HG03045 (cell line): ENCODE measurements at regions not wholly inside any gene's neighbourhood (a gene's known extent, or its start where the extent isn't known, plus 50 kb on each side); places are given as distances from the start of the nearest gene placed in this dataset.

Experiments used
- ATAC-seq: cut with Tn5 transposase; IDR thresholded peaks from one replicate; pipeline ENCODE4 v1.9.1; 2021; ENCODE audit warnings: mild to moderate bottlenecking, moderate library complexity; ENCODE audit not compliant: unreplicated experiment

DNA sequence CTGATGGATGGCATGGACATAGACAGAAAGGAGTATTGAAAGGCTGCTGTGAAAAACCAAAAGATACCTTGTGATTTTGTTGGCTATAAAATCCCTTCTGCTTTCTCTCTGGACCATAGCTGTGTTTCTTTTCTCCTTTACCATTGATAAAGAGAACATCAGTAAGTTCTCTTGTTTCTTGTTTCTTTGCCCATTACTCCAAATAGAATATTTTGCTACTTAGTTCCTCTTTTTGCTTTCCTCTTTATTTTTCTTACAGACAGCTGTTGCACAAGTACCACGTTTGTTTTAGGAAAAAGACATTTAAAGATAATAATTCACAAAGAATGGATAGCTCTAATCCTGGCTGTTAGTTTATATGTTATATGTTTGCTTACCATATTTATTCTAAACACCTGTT is 1129.2 kb downstream of the DTWD2 start:
- no peak for ATAC-seq

DNA sequence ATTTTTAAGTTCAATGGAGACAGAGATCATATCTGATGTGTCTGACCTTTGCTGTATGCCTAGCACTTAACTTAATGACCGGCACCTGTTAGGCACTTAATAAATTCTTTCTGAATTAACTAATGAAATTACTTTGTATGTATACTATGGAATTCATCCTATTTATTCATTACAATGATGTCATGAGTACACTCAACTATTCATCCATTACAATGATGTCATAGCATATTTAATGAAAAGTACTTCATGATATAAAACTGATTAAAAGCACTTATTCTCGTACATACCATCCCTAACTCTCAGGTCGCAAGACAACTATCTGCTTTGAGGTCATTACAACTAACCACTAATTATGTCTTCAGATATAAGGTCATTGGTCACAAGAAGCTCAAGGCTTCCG is 1131.6 kb downstream of the DTWD2 start:
- ATAC-seq: no peak

DNA sequence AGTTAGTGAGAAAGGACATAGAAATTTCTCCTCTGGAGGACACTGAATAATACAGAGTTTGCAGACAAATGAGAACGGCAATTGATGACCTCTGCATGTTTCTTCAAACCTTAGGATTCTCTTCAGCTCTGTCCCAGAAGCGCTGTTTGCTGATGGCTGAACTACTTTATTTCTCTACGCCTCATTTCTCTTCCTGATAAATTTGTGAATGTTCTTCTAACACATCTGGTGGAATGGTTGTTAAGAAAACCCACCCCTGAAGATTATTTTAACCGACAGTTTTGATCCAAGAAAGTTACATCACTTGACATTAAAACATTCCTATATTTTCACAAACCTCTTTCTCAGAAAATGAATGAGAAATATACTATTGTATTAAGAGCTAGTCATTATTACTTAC is 1150.6 kb downstream of the DTWD2 start:
- no peak for ATAC-seq

DNA sequence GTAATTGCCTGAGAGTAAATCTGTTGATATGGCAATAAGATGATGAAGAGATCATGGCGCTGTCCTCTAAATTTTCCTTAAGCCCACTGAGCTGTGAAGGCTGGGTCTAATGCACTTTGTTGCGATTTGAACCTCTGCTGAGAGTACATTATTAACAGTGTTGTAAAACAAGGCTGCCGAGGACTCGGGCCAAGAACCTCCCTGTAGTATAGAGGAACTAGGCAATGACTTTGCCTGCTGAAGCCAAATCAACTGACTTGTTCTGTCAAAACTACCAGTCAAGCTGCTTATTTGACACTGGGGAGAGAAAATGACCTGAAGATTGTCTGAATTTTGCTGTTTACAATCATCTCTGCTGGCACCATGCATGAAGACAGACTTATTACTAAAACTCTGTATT is 1154.7 kb downstream of the DTWD2 start:
- ATAC-seq: no peak

DNA sequence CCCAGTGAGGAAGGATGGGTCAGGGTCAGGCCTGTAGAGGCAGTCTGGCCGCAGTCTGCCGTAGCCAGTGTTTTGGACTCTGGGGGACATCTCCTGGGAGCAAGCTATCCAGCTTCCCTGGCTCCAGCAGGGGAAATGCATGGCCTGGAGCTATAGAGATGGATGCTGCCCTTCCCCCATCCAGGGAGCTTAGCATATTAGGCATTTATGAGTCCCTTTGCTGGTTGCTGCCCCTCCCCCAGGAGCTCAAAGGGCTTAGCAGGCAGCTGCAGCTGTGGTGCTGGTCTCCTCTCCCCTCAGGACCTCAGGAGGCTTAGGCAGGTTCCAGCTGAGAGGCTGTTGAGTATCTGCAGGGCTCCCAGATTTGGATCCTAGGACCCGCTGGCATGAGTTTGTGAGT is 1158.7 kb downstream of the DTWD2 start:
- no peak for ATAC-seq

DNA sequence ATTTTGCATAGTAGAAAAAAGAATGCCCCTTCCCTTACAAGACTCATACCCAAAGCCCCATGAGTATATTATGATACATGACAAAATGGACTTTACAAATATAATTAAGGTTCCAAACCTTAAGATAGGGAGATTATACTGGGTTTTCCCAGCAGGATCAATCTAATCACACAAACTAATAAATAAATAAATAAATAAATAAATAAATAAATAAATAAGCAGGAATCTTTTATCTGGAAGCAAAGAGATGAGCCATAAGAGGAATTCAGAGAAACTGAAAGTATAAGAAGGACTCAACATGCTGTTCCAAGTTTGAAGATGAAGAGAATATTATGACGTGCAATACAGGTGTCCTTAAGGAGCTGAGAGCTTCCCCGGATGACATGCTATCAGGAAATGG is 1174.5 kb downstream of the DTWD2 start:
- no peak for ATAC-seq

DNA sequence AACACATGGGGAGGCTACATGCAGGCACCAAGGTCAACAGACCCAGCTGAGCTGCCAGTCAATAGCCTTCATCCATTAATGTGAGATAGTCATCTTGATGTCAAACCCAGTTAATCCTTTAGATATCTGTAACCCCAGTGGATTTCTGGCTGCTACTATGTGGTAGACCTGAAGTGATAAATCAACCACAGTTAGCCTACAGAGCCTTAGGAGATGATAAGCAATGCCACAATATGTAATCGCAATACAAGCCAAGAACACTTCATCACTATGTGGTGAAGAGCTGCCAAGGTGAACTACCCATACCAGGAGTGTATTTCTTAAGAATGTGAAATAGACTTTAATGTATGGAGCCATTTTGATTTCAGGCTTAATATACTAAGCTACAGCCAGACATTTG is 1175.5 kb downstream of the DTWD2 start:
- ATAC-seq: no peak

DNA sequence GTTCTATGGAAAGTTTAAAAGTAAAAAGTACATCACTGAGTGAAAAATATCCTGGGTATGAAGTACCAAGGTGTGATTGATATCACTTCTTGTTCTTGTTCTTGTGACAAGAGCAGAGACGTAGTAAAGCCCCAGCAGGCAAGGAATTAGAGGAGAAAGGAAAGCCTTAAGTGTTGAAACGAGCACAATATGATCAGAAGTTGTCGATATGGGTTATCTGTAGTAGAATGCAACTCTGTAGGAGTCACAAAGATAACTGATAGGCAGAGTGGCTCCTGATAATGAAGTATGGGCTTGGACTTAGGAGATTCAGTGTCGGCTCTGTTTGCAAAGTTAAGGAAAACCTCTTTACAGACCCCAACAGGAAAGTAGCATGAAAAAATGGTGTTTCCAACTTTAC is 1179.1 kb downstream of the DTWD2 start:
- ATAC-seq: no peak

DNA sequence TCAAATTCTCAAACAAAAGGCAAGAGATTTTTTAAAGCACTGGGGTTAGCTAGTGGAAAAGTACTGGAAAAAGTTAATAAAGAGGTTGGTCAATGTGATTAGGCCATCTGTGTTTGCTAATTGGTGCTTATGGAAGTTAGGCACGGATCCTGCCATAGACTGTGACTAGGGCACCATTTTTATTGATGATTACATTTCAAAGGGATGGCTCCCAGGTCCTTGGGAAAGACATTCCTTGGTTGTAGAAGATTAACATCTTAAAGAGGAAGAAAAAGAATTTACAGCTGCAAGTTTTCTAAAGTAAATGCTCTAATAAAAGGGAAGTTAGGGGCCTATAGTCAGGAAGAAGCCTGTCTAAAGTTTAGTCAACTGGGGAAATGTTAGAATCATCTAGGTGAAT is 1183.3 kb downstream of the DTWD2 start:
- no peak for ATAC-seq

DNA sequence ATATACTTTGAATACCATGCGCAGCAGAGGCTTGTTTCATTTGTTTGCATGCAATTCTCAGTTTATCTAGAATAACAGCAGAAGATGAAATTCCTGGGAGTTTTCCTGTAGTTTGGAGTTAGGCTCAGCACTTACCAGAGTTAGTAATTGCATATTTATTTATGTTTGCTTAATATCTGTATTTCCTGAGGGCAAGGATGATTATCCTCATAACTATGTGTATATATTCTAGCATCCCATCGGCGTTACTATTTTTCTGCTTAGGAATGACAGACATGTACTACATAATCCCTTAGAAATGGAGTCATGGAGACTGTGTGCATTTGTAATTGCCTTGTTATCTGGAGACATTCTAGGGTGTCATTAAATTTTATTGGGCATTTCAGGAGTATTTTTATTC is 1184.8 kb downstream of the DTWD2 start:
- ATAC-seq: no peak

DNA sequence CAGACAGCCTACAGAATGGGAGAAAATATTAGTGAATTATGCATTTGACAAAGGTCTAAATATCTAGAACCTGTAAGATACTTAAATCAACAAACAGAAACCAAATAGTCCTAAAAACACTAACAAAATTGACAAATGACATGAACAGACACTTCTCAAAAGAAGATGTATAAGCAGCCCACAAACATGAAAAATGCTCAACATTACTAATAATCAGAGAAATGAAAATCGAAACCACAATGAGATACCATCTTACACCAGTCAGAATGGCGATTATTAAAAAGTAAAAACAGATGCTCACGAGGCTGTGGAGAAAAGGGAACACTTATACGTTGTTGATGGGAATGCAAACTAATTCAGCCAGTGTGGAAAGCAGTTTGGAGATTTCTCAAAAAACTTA is 1186.8 kb downstream of the DTWD2 start:
- no peak for ATAC-seq

DNA sequence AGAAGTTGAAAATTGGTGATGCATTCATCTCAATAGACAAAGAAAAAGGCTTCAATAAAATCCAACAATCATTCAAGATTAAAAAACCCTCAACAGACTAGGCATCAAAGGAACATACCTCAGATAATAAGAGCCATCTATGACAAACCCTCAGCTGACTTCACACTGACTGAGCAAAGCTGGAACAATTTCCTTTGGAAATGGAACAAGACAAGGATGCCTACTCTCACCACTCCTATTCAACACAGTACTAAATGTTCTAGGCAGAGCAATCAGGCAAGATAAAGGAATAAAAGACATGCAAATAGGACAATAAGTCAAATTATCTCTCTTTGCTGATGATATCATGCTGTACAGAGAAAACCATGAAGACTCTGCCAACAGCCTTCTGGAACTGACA is 1188.1 kb downstream of the DTWD2 start:
- ATAC-seq: no peak

DNA sequence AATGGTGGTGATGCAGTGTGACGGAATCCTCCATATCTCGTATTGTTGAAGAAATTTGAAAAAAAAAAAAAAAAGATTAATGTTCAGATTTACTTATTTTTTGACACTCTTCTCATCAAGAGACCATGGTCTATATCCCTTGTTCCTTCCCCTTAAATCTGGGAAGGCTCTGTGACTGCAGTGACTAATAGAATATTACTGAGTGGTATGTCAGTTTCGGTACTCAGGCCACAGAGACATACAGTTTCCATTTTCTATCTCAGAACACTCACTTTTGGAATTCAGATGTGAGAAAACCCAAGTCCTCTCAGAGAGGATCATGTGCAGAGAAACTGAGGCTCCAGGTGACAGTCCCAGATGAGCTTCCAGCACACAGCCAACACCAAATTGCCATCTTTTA is 1193.5 kb downstream of the DTWD2 start:
- no peak for ATAC-seq

DNA sequence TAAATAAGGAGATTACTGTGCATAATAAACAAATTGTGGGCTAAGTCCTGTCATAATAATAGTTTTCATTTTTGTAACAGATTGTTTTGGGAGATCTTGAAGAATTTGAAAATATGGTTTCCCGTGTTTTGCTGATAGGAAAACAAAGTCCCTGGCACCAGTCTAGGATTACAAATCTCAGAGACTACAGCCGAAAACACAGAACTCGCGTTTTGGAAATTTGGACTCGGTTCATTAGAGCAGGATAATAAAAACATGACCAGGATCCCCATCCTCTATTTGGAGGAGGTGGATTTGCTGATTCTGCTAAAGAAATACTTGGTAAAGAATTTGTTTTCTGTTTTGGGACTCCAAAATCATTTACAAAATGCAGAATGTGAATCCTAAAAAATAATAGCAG is 1194.4 kb downstream of the DTWD2 start:
- ATAC-seq: no peak

DNA sequence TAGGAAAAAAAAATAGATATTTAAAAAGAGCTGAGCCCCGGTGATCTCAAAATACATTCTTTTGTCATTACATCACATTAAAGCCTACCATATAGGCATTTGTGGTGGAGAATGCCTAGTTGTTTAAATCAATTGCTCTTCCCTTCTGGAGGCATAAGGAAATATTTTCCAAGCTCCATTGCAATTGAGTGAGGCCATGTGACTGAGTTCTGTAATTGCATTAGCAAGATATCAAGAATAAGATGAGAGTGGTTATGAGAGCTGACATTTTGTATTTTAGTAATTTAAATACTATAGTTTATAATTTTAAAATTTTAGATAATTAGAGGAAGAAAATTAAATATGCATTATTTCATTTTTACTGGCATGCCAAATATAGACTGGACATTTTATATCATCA is 1195.9 kb downstream of the DTWD2 start:
- ATAC-seq: no peak

DNA sequence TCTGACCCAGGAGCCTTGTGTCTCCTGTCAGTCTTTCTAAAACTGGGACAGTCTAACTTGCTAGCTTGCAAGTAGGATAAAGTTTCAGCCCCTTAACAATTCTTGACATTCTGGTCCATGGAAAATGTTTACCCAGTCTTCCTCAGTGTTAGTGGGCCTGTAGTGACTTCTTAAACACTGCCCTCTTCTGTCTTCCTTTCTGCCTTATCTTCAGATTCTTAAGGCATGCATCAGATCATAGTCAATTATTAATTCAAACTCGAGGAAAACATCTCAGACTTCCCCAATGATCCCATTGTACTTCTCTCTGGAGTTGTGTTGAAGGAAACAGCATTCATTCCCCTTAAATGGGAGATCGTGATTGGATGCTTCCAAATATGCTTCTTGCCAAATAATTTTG is 1199.8 kb downstream of the DTWD2 start:
- ATAC-seq: no peak

DNA sequence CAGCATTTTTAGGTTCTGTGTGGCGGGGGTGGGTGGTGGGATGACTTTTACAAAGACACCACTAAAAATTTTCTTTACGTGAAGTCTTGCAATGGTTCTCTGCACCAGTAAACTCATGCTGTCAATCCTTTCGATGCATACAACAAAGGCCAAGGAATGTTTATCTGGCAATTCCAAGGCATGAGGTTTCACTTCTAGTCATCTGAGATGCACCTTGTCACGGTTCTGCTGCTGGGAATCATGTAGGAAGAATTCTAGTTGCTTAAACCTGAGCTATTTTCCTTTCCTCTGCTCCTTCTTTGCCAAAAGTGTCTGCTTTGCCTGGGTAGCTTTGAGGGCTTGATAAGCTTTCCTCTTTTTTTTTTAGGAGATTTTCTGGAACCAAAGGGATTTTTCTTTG is 1204.5 kb upstream of the SEMA6A start:
- ATAC-seq: no peak

DNA sequence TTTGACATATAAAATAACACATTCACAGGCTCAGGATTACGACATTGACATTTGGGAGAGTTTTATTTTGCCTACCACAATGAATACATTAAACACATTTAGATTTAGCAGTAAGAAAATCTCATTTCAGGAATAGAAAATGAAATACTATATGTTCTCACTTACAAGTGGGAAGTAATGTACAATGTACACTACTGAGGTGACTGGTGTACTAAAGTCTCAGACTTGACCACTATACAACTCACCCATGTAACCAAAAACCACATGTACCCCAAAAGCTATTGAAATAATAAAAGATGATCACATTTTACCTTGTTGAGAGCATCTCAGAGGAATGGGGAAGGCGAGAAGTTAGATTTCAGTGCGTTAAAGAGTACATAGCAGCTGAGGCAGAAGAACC is 1202.4 kb upstream of the SEMA6A start:
- no peak for ATAC-seq

DNA sequence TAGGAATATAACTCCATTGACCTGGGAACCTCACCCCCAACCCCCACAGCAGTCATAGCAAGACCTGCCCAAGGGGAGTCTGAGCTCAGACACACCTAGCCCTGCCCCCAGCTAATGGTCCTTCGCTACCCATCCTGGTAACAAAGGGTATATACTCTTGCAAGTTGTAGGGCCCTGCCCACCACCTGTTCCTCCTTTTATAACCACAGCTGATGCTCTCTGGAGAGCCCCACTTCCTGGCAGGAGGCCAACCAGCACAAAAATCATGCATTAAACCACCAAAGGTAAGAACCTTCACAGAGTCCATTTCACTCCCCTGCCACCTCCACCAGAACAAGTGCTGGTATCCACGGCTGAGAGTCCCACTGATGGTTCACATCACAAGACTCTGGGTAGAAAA is 1195.3 kb upstream of the SEMA6A start:
- no peak for ATAC-seq

DNA sequence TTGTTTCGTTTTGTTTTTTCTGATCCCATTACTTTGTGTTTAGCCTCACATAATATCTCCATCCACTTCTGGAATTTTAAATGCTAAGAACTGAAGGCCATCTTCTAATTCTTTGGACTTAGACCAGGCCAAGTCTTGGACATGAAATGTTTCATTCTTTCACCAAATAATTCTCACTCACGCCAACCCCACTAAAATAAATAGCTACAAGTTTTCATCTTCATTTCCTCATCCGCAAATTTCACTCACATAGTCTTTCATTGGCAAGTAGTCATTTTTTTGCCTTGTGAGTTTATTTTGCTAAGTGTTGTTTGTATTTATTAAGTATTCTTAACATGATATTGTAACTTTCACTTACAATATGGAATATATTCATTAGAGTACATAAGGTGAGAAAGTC is 1188.6 kb upstream of the SEMA6A start:
- no peak for ATAC-seq

DNA sequence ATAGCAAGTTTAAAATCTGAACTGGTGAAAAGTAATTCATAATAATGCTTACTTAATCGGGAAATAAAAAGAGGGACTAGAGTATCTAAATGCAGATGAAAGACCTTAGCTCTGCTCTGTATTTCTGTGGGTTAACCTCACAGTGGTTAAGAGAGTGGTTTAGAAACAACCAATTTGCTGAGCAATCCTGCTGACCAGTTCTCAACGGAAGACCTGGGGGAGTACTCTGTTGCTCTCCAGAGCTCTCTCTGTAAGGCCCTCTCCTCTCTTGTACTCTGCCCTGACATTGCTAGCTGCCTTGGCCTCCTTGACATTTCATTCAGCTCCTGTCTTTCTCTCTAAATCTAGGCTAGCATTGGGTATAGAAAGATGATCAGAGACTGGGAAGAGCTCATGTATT is 1186.6 kb upstream of the SEMA6A start:
- no peak for ATAC-seq

DNA sequence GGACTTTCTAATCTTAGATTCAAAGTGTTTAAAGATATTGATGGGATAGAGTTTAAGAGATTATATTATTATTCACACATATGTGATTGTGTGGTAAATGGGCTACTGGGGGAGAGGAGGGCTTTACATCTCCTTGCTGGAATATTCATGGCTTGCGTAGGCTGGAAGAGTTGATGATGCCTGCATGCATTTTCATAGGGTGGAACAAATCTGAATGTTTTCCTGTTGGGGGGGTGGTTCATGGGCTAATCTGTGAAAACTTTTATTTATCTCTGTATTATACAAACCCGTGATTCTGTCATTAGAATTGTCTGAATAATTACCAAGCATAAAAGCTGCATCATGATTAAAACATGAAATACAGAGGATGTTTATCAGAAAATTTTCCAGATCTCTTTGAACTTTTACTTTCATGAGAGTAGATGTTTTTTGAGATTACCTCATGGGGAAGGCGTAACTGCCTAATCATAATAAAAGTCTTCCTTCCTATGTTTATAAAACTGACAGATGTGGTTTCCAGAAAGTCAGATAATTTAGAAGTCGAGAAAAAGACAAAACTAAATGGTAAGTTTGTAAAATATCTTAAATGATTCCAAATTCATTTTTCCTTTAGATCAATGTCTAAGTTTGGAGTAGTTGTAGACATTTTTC is 1185.4 kb upstream of the SEMA6A start:
- no peak for ATAC-seq

DNA sequence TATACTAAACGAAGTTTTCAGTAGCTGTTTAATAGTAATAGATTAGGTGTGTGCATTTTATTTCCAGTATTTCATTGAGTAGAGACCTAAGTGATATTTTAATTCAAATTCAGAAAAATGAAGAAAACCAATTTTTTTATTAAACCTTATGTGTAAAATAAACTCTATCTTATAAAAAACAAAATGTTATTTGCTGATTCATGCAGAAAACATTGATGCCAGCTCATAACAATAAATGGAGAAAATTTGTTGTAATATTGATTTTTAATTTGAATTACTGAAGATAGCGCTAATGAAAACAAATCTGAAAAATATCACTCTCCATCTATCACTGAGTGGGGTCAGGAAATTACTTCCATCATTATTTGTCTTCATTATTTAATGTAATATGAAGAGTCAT is 1177.8 kb upstream of the SEMA6A start:
- ATAC-seq: no peak

DNA sequence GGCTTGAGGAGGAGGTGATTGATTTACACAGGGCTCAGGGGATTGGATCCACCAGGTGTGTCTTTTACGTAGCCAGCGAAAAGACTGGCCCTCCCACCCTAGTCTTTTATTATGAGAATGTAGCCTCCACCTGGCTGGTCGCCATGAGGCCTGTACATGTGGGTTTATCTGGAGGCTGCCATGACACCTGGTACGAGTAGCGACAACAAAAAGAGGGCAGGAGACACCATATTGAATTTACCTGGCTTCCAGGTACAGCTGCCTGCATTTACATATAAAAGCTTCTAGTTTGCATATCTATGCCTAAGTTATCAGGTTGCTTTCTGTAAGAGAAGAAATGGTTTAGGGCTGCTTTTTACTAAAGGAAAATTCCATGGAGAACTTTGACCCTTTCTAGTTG is 1173.7 kb upstream of the SEMA6A start:
- no peak for ATAC-seq
